GM23338 (cell line): ENCODE measurements at regions not wholly inside any gene's neighbourhood (a gene's known extent, or its start where the extent isn't known, plus 50 kb on each side); places are given as distances from the start of the nearest gene placed in this dataset.

Experiments used
- ATAC-seq: fragments of 200-7000 bp; cut with Tn5 transposase; 3 replicates; pipeline ENCODE4 v1.9.1; 2020
- DNase-seq: peaks from one replicate; pipeline ENCODE4 v3.0.0-alpha.2; 2015; ENCODE audit warnings: low spot score
- H2AFZ ChIP-seq: fragments of 200-600 bp; sonication (generic); 2 replicates; pipeline ENCODE4 v1.8.0; 2016; ENCODE audit warnings: antibody characterized with exemption, mild to moderate bottlenecking, moderate library complexity
- H3F3A ChIP-seq: fragments of 200-600 bp; sonication (generic); replicated peaks from 2 replicates; pipeline ENCODE4 v1.8.0; 2017; ENCODE audit warnings: antibody characterized with exemption, mixed run types, low read depth
- H3K27ac ChIP-seq: fragments of 200-600 bp; sonication (generic); 2 replicates; pipeline ENCODE4 v1.6.1; 2016; ENCODE audit warnings: low read depth
- H3K27me3 ChIP-seq: fragments of 200-600 bp; sonication (generic); 2 replicates; pipeline ENCODE4 v1.8.0; 2016; ENCODE audit warnings: mild to moderate bottlenecking, mixed run types, moderate library complexity; ENCODE audit not compliant: insufficient read depth
- H3K36me3 ChIP-seq: fragments of 200-600 bp; sonication (generic); 2 replicates; pipeline ENCODE4 v1.8.0; 2016; ENCODE audit warnings: mild to moderate bottlenecking; ENCODE audit not compliant: insufficient read depth
- H3K4me1 ChIP-seq: fragments of 200-600 bp; sonication (generic); 2 replicates; pipeline ENCODE4 v1.8.0; 2016; ENCODE audit warnings: mild to moderate bottlenecking, moderate library complexity; ENCODE audit not compliant: insufficient read depth
- H3K4me2 ChIP-seq: fragments of 200-600 bp; sonication (generic); 2 replicates; pipeline ENCODE4 v1.7.1; 2017; ENCODE audit warnings: mixed run types
- H3K4me3 ChIP-seq: fragments of 200-600 bp; sonication (generic); 2 replicates; pipeline ENCODE4 v1.6.1; 2016; ENCODE audit warnings: mixed run types
- H3K79me2 ChIP-seq: fragments of 200-600 bp; sonication (generic); replicated peaks from 2 replicates; pipeline ENCODE4 v1.8.0; 2017; ENCODE audit warnings: mild to moderate bottlenecking; ENCODE audit not compliant: insufficient read depth
- H3K9me2 ChIP-seq: fragments of 200-600 bp; sonication (generic); 2 replicates; pipeline ENCODE4 v1.8.0; 2017; ENCODE audit not compliant: insufficient read depth
- H4K20me1 ChIP-seq: fragments of 200-600 bp; sonication (generic); replicated peaks from 2 replicates; pipeline ENCODE4 v1.8.0; 2017; ENCODE audit warnings: mild to moderate bottlenecking; ENCODE audit not compliant: insufficient read depth
- H3K27ac Mint-ChIP-seq: 2 replicates; pipeline ENCODE4 v1.8.0; 2020; ENCODE audit warnings: inconsistent platforms, mild to moderate bottlenecking, moderate library complexity, mixed read lengths
- H3K27me3 Mint-ChIP-seq: 3 replicates; pipeline ENCODE4 v1.8.0; 2022; ENCODE audit warnings: low read depth, mild to moderate bottlenecking, moderate library complexity, mixed read lengths, inconsistent platforms; ENCODE audit not compliant: insufficient read depth, poor library complexity
- H3K36me3 Mint-ChIP-seq: 3 replicates; pipeline ENCODE4 v1.8.0; 2021; ENCODE audit warnings: low read depth, mild to moderate bottlenecking, inconsistent platforms, moderate library complexity, mixed read lengths
- H3K4me1 Mint-ChIP-seq: 3 replicates; pipeline ENCODE4 v1.8.0; 2020; ENCODE audit warnings: mild to moderate bottlenecking, inconsistent platforms, mixed read lengths
- H3K4me3 Mint-ChIP-seq: 3 replicates; pipeline ENCODE4 v1.8.0; 2021; ENCODE audit warnings: moderate library complexity, mild to moderate bottlenecking, inconsistent platforms, mixed read lengths
- H3K9me3 Mint-ChIP-seq: 3 replicates; pipeline ENCODE4 v1.8.0; 2020; ENCODE audit warnings: moderate library complexity, mild to moderate bottlenecking, inconsistent platforms, mixed read lengths
- CTCF ChIP-seq, 2 experiments: fragments of 200-600 bp in 1 of 2; sonication (generic) in 1 of 2; conservative IDR thresholded peaks; 2 replicates each; pipeline versions ENCODE4 v1.5.1 to v1.6.1; 2016 to 2017; ENCODE audit warnings: antibody characterized with exemption in 2 of 2, low read depth in 2 of 2, mild to moderate bottlenecking in 2 of 2, moderate library complexity in 1 of 2
- ETS1 ChIP-seq: IDR thresholded peaks from 2 replicates; pipeline ENCODE4 v1.6.1; 2016; ENCODE audit warnings: antibody characterized with exemption
- EZH2 ChIP-seq: fragments of 200-600 bp; sonication (generic); IDR thresholded peaks from one replicate; pipeline ENCODE4 v1.8.0; 2017; ENCODE audit warnings: antibody characterized with exemption, mild to moderate bottlenecking, low read depth; ENCODE audit not compliant: unreplicated experiment
- EZH2phosphoT487 ChIP-seq: fragments of 200-600 bp; sonication (generic); IDR thresholded peaks from one replicate; pipeline ENCODE4 v1.8.1; 2018; ENCODE audit warnings: antibody characterized with exemption; ENCODE audit not compliant: unreplicated experiment
- NANOG ChIP-seq: IDR thresholded peaks from 2 replicates; pipeline ENCODE4 v1.6.1; 2016; ENCODE audit warnings: antibody characterized with exemption, borderline replicate concordance
- REST ChIP-seq: IDR thresholded peaks from one replicate; pipeline ENCODE4 v1.6.1; 2018; ENCODE audit warnings: antibody characterized with exemption; ENCODE audit not compliant: unreplicated experiment
- ZNF331 ChIP-seq: fragments of 250-450 bp; sonication (Bioruptor Pico); IDR thresholded peaks from 2 replicates; pipeline ENCODE4 v1.5.0; 2020; ENCODE audit warnings: low read depth, mild to moderate bottlenecking, moderate library complexity

- H3K9me2 ChIP-seq = no peaks in the 10 kb centered on the region
- no peaks in the 10 kb centered on the region for H3K36me3 ChIP-seq
- peaks cover 4% of the 10 kb centered on the region for H3K27me3 Mint-ChIP-seq
- no peak overlapping the region for H2AFZ ChIP-seq
- H3K9me3 Mint-ChIP-seq = no peaks in the 10 kb centered on the region; the same call in 2 of the 3 replicates
- H3K4me2 ChIP-seq = no peak overlapping the region
- no peak overlapping the region for H3K4me3 ChIP-seq
- no peaks in the 10 kb centered on the region for H3K4me1 Mint-ChIP-seq
- TF ChIP-seq CTCF (conservative IDR thresholded peaks at IDR 0.05; ENCODE audit: low read depth in 2 of 2) = no peak
- TF ChIP-seq ETS1 = no peak
- TF ChIP-seq ZNF331 (CRISPR knock-in tag) = no peak
- H3K27ac Mint-ChIP-seq = no peak overlapping the region
- no peaks in the 10 kb centered on the region for H3F3A ChIP-seq
- no peaks in the 10 kb centered on the region for H3K4me1 ChIP-seq
- no peak overlapping the region for H3K27ac ChIP-seq
- DNase-seq = no peak
- H3K79me2 ChIP-seq = no peaks in the 10 kb centered on the region
- no peaks in the 10 kb centered on the region for H3K36me3 Mint-ChIP-seq
- no peaks in the 10 kb centered on the region for H3K27me3 ChIP-seq
- H3K4me3 Mint-ChIP-seq = no peak overlapping the region
- ATAC-seq = no peak
- H4K20me1 ChIP-seq = no peaks in the 10 kb centered on the region
Observed at GRCh38 chr16:49203361-49203760, 78.3 kb downstream of the CBLN1 start.

- Mint-ChIP-seq H3K9me3 (no peaks in the 10 kb centered on the region; the same call in 2 of the 3 replicates), H3K4me3 (no peak overlapping the region), H3K27ac (no peak overlapping the region), H3K36me3 (no peaks in the 10 kb centered on the region), H3K4me1 (no peaks in the 10 kb centered on the region), H3K27me3 (peaks cover 4% of the 10 kb centered on the region)
- Histone ChIP-seq H3K27ac (no peak overlapping the region), H3F3A (no peaks in the 10 kb centered on the region), H4K20me1 (no peaks in the 10 kb centered on the region), H2AFZ (no peak overlapping the region), H3K27me3 (no peaks in the 10 kb centered on the region), H3K4me1 (no peaks in the 10 kb centered on the region), H3K4me3 (no peak overlapping the region), H3K79me2 (no peaks in the 10 kb centered on the region), H3K4me2 (no peak overlapping the region), H3K9me2 (peaks cover 3% of the 10 kb centered on the region; the same call in 1 of the 2 replicates), H3K36me3 (no peaks in the 10 kb centered on the region)
- no peak for DNase-seq
- ATAC-seq = no peak
- no peak for TF ChIP-seq NANOG
- TF ChIP-seq REST = no peak
- TF ChIP-seq CTCF (conservative IDR thresholded peaks at IDR 0.05; ENCODE audit: low read depth in 2 of 2) = no peak
- no peak for TF ChIP-seq EZH2
- TF ChIP-seq EZH2phosphoT487 = no peak
- no peak for TF ChIP-seq ZNF331 (CRISPR knock-in tag)
Observed at GRCh38 chr16:49201118-49201517, 80.5 kb downstream of the CBLN1 start.
